ENCODE measurements at regions not wholly inside any gene's neighbourhood (a gene's known extent, or its start where the extent isn't known, plus 50 kb on each side); places are given as distances from the start of the nearest gene placed in this dataset.

- no peak for TF ChIP-seq ARNTL (CRISPR knock-in tag; IDR thresholded peaks at IDR 0.05; ENCODE audit: borderline replicate concordance, low read depth)
- TF ChIP-seq, protein P1, sequence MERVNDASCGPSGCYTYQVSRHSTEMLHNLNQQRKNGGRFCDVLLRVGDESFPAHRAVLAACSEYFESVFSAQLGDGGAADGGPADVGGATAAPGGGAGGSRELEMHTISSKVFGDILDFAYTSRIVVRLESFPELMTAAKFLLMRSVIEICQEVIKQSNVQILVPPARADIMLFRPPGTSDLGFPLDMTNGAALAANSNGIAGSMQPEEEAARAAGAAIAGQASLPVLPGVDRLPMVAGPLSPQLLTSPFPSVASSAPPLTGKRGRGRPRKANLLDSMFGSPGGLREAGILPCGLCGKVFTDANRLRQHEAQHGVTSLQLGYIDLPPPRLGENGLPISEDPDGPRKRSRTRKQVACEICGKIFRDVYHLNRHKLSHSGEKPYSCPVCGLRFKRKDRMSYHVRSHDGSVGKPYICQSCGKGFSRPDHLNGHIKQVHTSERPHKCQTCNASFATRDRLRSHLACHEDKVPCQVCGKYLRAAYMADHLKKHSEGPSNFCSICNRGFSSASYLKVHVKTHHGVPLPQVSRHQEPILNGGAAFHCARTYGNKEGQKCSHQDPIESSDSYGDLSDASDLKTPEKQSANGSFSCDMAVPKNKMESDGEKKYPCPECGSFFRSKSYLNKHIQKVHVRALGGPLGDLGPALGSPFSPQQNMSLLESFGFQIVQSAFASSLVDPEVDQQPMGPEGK (CRISPR knock-in tag; IDR thresholded peaks at IDR 0.05; ENCODE audit: borderline replicate concordance), result no peak
- no peak for TF ChIP-seq ZFP30 (CRISPR knock-in tag; IDR thresholded peaks at IDR 0.05)
- no peak for TF ChIP-seq TCF4 (CRISPR knock-in tag; IDR thresholded peaks at IDR 0.05; ENCODE audit: borderline replicate concordance)
- no peak for TF ChIP-seq GLIS3 (CRISPR knock-in tag; IDR thresholded peaks at IDR 0.05)
- TF ChIP-seq CSRNP3 (CRISPR knock-in tag; IDR thresholded peaks at IDR 0.05), result no peak
- no peak for TF ChIP-seq ZNF565 (CRISPR knock-in tag; conservative IDR thresholded peaks at IDR 0.05; ENCODE audit: low read depth)
- TF ChIP-seq ZNF70 (CRISPR knock-in tag; IDR thresholded peaks at IDR 0.05), result no peak
- no peak for TF ChIP-seq ZC3H10 (CRISPR knock-in tag; IDR thresholded peaks at IDR 0.05)
- TF ChIP-seq BACH2 (CRISPR knock-in tag; IDR thresholded peaks at IDR 0.05; ENCODE audit: borderline replicate concordance), result no peak
- TF ChIP-seq, protein P2, sequence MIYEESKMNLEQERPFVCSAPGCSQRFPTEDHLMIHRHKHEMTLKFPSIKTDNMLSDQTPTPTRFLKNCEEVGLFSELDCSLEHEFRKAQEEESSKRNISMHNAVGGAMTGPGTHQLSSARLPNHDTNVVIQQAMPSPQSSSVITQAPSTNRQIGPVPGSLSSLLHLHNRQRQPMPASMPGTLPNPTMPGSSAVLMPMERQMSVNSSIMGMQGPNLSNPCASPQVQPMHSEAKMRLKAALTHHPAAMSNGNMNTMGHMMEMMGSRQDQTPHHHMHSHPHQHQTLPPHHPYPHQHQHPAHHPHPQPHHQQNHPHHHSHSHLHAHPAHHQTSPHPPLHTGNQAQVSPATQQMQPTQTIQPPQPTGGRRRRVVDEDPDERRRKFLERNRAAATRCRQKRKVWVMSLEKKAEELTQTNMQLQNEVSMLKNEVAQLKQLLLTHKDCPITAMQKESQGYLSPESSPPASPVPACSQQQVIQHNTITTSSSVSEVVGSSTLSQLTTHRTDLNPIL (CRISPR knock-in tag; IDR thresholded peaks at IDR 0.05; ENCODE audit: low read depth), result no peak
- TF ChIP-seq PPARA (CRISPR knock-in tag; IDR thresholded peaks at IDR 0.05; ENCODE audit: borderline replicate concordance), result no peak
- no peak for TF ChIP-seq ZFP3 (CRISPR knock-in tag; IDR thresholded peaks at IDR 0.05)
- TF ChIP-seq ZNF8 (CRISPR knock-in tag; IDR thresholded peaks at IDR 0.05), result no peak
Measured at GRCh38 chr9:91162311-91162710, 199.4 kb downstream of the AUH start.
